ENCODE measurements at regions not wholly inside any gene's neighbourhood (a gene's known extent, or its start where the extent isn't known, plus 50 kb on each side); places are given as distances from the start of the nearest gene placed in this dataset.
"Not testable (repeated sequence)": the region's sequence is repeated elsewhere in the genome, so short reads cannot be mapped to it uniquely, and the experiment has no call there.

- no peak for DNase-seq
These were observed 53.2 kb upstream of the SH3BP4 start for GRCh38 chr2:234898534-234899053.

GRCh38 chr2:234888442-234888841 lies 63.4 kb upstream of the SH3BP4 start:
- not testable (repeated sequence) for DNase-seq

- no peak for DNase-seq
These were observed 64.6 kb upstream of the SH3BP4 start for GRCh38 chr2:234887195-234887594.

- no peak for DNase-seq
These were observed 65.9 kb upstream of the SH3BP4 start for GRCh38 chr2:234885886-234886285.

GRCh38 chr2:234885118-234885517 lies 66.7 kb upstream of the SH3BP4 start:
- DNase-seq: no peak

GRCh38 chr2:234884591-234884990 lies 67.2 kb upstream of the SH3BP4 start:
- DNase-seq: no peak

- peak; percentile 7 for DNase-seq
These were observed 70.2 kb upstream of the SH3BP4 start for GRCh38 chr2:234881413-234882241.

GRCh38 chr2:234880551-234881211 lies 71.1 kb upstream of the SH3BP4 start:
- DNase-seq: no peak

GRCh38 chr2:234879671-234880455 lies 72.0 kb upstream of the SH3BP4 start:
- DNase-seq: no peak

- DNase-seq: not testable (repeated sequence)
These were observed 75.2 kb upstream of the SH3BP4 start for GRCh38 chr2:234876621-234877020.

- no peak for DNase-seq
These were observed 77.3 kb upstream of the SH3BP4 start for GRCh38 chr2:234874347-234875046.

- no peak for DNase-seq
These were observed 78.0 kb upstream of the SH3BP4 start for GRCh38 chr2:234873828-234874173.

GRCh38 chr2:234873103-234873827 lies 78.6 kb upstream of the SH3BP4 start:
- DNase-seq: no peak

- no peak for DNase-seq
These were observed 81.8 kb upstream of the SH3BP4 start for GRCh38 chr2:234869969-234870368.

- DNase-seq: no peak
These were observed 82.7 kb upstream of the SH3BP4 start for GRCh38 chr2:234869164-234869563.

- DNase-seq: no peak
These were observed 83.9 kb upstream of the SH3BP4 start for GRCh38 chr2:234867882-234868285.

GRCh38 chr2:234865586-234865985 lies 86.2 kb upstream of the SH3BP4 start:
- no peak for DNase-seq

- DNase-seq: no peak
These were observed 86.8 kb upstream of the SH3BP4 start for GRCh38 chr2:234865040-234865439.

GRCh38 chr2:234864506-234864905 lies 87.3 kb upstream of the SH3BP4 start:
- no peak for DNase-seq

- no peak for DNase-seq
These were observed 88.5 kb upstream of the SH3BP4 start for GRCh38 chr2:234863043-234863934.

Measured in CD4-positive, alpha-beta T cell treated with Interleukin-6 for 4 hours (primary cell).